Prostate gland (tissue), 2 donors: ENCODE measurements at regions not wholly inside any gene's neighbourhood (a gene's known extent, or its start where the extent isn't known, plus 50 kb on each side); places are given as distances from the start of the nearest gene placed in this dataset.

Experiments used
- CTCF ChIP-seq, 4 experiments: fragments of 200-600 bp in 2 of 4; fragments of 450-650 bp in 2 of 4; sonication (generic) in 2 of 4; IDR thresholded peaks; 1 replicate in 3 of 4; 2 replicates in 1 of 4; pipeline ENCODE4 v1.5.1; 2016 to 2019; ENCODE audit warnings: antibody characterized with exemption in 4 of 4, mild to moderate bottlenecking in 2 of 4, moderate library complexity in 2 of 4
- POLR2A ChIP-seq: fragments of 450-650 bp; IDR thresholded peaks from one replicate; pipeline ENCODE4 v1.6.1; 2016; ENCODE audit warnings: antibody characterized with exemption, mild to moderate bottlenecking

GRCh38 chr2:45284621-45284995 lies 275.4 kb upstream of the SIX2 start:
- TF ChIP-seq CTCF (IDR thresholded peaks at IDR 0.05) (no peak), POLR2A (no peak)
